HG03521 (cell line): ENCODE measurements at regions not wholly inside any gene's neighbourhood (a gene's known extent, or its start where the extent isn't known, plus 50 kb on each side); places are given as distances from the start of the nearest gene placed in this dataset.

Experiments used
- ATAC-seq: cut with Tn5 transposase; IDR thresholded peaks from one replicate; pipeline ENCODE4 v1.9.1; 2021; ENCODE audit warnings: mild to moderate bottlenecking, moderate library complexity; ENCODE audit not compliant: unreplicated experiment

DNA sequence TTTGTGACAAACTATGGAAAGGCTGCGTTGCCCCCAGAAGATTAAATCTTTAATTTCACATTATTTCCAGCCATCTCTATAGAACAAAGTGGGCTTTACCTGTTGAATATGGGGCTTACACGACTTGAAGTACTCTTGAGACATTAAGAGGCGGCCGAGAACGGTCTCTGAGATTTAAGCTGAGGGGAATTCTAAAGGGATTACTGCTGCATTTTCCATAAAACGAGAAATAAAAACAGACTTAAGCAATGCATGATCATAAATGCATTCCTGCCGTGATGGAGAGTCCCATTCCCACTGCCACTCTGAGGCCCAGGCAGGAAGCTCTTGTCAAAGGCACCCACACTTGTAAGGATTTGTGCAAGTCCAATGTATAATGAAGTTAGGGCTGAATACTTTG is 329.7 kb upstream of the SHH start:
- ATAC-seq, result no peak

GRCh38 chr7:156140896-156141295 is 328.6 kb upstream of the SHH start:
- ATAC-seq, result no peak

- ATAC-seq, result no peak
Measured at GRCh38 chr7:156140447-156140846, 328.2 kb upstream of the SHH start.

GRCh38 chr7:156139633-156140032 is 327.4 kb upstream of the SHH start:
- no peak for ATAC-seq

- ATAC-seq, result no peak
Measured at GRCh38 chr7:156139112-156139511, 326.8 kb upstream of the SHH start.

DNA sequence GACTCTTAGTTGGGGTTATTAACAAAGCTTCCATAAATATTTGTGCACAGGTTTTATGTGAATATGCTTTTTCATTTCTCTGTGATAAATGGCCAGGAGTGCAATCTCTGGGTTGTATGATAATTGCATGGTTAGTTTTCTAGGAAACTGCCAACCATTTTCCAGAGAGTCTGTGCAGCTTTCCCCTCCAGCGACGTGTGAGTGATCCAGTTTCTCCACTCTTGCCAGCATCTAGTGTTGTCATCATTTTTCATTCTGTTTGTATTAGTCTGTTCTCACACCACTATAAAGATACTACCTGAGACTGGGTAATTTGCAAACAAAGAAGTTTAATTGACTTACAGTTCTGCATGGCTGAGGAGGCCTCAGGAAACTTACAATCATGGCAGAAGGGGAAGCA is 319.6 kb upstream of the SHH start:
- ATAC-seq, result no peak

GRCh38 chr7:156129522-156129921 is 317.3 kb upstream of the SHH start:
- no peak for ATAC-seq

GRCh38 chr7:156128496-156128895 is 316.2 kb upstream of the SHH start:
- no peak for ATAC-seq

DNA sequence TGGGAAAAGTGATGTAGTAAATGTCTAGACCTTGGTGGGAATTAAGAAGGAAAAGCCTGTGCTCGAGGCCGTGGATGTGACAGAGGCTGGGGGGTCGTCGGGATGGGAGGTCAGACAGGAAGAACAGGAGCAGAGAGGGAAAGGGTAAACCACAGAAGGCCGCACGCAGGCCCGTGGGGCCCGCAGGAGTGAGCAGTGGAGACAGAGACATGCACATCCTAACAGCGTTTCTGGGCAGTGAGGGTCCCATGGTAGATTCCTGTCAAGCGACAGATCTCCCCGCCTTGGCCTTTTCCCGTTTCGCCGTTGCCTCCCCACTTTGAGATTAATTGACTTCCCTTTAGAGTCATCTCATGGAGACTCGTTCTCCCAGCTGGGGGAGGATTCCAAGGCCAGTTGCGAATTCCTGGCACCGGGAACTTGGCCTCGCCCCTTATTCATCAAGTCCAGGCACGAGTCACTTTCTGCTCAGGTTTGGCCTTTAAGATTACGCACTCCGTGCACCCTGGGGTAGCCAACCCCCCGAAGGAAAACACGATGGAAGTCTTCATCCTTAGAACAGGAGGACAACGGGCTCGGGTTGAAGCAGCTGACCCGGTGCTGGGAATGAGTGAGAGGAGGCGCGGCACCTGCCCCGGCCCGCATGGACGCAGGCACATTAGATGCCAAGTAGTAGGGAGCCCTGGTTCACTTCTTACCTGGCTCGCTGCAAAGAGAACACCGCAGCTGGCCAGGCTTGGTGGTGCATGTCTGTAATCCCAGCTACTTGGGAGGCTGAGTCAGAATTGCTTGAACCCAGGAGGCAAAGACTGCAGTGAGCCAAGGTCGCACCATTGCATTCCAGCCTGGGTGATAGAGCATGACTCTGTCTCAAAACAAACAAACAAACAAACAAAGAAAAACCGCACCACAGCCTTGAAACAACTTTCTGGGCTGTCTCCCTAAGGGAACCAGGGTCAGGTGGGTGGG is 315.2 kb upstream of the SHH start:
- ATAC-seq, result no peak

DNA sequence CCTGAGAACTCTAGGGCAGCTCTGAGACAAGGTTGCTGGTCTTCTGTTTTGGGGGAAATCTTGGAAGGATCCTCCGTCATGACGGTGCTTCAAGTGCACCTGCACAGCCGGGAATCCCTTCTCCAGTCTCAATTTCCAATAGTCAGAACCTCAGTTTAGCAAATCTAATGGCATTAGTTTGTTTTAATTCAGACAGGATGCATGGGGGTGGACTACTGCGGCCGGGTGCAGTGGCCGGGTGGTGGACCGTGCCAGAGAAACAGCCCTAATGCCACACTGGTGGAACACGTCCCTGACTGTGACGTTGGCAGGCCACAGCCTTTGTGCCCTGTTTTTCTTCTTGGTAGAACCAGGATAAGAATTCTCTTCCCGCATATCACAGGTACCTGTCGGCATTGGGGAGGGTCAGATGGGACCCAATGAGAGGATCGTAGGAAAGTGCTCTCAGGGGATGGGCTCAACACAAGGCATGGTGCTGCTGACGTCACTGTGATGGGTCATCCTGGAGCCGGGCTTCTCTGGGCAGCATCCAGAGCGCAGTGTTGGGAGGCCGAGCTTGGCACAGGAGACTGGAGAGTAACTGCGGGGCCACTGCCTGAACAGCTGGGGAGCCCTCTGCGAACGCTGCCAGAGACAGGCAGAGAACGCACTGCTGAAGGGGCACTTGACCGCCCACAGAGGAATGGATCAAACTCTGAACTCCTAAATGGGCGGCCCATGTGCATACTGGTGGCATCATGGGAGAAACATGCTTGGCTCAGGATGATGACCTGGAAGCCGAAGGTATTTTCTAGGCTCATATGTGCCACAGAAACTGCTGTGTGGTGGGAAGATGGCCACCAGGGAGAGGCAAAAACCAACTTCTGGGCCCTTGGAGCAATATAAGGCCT is 313.8 kb upstream of the SHH start:
- no peak for ATAC-seq

DNA sequence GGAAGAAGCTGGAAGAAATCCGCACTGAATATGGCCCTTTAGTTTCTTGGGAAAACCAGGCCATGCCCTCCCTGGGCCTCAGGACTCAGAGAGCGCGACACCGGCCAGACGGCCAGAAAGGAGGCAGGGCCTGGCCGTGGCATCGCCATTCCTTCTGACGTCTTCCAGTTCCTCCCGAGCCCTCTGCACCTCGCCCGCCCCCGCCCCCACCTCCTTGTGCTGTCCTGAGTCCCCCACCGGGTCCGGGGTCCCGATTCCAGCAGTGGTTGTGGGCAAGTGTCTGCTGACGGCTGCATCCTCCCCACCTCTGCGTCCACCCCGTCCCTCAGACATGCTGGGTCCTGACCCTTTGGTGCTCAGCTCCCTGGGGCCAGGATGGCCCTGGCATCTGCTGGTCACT is 312.1 kb upstream of the SHH start:
- no peak for ATAC-seq

DNA sequence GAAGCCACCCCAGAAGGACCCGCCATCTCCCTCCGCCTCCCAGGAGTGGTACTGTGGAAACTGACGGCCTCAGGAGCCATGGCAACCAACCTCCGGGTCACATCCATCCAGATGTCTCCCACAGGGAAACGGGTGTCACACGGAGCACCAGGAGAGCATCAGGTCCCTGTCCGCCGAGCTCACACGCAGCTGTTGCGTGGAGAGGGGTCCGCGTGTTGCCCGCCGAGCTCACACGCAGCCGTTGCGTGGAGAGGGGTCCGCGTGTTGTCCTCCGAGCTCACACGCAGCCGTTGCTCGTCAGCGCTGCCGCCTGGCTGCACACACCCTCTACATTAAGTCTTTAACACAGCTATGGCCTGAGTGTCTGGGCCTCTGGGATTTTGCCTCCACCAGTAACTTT is 311.1 kb upstream of the SHH start:
- no peak for ATAC-seq

DNA sequence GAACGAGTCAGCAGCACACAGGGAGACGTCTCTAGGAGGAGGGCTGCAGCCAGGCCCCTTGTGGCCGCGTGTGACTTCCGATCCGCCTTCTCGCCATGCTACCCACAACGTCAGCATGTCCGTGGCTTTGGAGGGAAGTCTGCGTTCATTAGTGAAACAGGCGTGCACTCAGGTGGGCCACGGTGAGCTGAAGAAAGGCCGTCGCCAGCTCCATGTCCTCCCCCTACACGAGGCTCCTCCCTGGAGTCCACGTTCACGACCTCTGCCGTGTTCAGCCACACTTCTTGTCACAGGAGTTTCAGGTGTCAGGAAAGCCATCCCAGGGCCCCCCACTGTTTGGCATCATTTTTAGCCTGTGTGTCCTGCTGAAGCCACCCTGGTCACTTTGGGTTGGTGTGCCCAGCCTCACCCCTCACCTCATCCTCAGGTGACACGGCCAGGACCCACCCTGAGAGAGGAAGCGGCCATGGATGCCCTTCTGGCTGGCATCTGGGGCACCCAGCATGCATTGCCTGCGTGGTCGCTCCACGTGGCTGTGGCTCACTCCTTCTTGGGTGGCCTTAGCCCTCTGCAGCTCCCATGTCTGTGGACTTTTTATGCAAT is 310.6 kb upstream of the SHH start:
- ATAC-seq, result no peak

DNA sequence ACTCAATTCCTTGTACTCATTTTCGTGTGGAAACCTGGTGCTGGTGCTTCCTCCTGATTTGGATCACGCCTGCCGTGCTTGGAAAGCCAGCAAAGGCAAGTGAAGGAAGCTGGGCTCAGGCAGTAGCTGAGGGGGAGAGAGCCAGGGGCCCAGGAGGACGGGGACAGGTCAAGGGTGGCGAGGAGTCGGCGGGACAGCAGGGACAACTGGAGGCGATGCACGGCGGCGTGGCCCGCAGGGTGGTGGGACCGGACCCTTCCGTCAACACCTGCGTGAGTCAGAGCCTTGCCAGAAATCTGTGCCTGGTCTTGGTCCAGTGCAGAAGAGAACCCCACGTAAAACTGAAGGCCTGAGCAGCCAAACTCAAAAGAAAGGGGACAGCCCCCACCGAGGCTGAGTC is 309.7 kb upstream of the SHH start:
- ATAC-seq, result no peak

DNA sequence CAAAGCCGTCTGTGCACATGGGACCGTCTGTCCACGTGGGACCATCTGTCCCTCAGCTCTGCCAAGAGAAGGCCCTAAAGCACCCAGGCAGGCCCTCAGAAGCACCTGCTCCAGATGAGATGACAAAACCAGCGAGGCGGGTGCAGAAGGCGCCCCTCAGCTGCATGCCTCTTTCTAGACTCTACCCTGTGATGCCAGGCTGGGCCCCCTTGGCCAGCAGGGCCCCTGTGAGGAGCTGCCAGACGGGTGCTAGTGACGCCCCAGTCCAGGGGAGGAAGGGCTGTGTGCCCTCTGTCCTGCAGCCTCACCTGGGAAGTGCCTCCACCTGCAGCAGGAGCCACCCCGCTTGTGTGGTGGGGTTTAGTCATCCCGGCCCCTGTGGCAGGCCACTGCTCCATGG is 309.2 kb upstream of the SHH start:
- ATAC-seq, result no peak

GRCh38 chr7:156120552-156120951 is 308.3 kb upstream of the SHH start:
- no peak for ATAC-seq

- no peak for ATAC-seq
Measured at GRCh38 chr7:156119771-156120170, 307.5 kb upstream of the SHH start.

DNA sequence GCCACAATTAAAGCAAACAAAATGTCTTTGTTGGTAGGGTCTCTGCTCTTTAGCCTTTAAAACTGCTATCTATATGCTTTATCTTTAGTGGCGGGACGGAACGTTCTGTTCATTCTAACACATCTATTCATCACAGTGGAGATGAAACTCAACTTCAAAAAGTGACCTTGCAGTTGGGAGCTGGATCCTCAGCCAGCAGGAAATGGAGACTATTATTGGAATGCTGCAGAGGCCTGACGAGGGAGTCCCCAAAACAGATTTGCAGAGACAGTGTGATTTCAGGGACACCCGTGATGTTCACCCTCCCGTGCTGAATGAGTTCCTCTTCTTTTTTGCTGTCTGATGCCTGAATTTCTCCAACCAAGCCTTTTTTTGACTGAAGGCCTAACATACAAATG is 306.0 kb upstream of the SHH start:
- no peak for ATAC-seq

DNA sequence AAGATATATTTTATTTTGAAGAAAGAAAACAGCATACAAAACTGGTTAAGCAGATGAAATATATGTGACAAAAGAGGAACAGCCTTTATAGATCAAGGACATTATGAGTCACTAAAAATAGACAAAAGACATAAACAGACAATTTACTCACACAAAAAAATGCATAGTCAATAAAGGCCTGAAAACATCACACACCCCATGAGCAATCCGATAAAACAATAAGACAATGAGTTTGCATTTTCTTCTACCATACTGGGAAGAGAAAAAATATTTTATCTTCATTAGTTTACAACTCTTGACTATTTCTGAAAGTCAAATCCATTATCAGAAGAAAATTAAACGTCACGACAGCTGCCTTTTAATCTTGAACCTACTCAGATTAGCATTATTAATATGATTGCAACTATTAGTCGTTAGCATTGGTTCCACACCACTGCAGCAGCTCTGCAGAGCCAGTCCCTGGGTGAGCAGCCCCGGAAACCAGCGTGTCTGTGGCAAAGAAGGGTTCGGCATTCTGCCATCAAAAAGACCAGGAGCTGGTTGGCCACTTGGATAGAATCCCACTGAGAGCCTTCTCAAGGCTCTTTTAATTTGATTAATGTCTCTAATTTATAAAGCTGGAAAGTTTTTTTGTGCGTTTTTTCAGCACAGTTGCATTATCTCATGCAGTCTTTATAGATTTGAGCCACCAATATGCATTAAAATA is 305.4 kb upstream of the SHH start:
- no peak for ATAC-seq

DNA sequence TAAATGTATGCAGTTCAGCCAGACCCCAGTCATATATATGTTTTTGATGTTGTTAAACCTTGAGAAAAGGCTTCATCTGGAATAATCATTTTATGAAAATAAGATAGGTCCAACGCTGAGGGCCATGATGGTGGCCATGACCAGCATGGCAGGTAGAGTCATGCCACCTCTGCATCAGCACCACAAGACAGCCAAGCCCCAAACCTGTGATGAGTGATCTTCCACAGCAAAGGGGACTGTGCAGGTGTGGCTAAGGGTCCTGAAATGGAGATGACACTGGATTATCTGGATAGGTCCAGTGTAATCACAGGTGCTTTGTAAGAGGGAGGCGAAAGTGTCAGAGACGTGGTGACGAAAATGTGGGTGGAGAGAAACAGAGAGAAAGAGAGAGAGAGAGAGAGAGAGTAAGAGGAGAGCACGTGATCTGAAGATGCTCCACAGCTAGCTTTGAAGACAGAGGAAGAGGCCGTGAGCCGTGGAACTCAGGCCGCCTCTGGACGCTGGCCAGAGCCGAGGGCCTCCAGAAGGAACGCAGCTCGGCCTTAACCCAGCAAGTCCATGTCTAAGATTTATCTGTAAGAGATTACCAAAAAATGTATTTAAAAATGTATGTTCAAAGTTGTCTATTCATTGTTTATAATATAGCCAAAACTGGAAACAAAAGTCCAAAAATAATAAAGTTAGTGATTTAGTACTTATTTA is 304.4 kb upstream of the SHH start:
- ATAC-seq, result no peak
